ENCODE measurements at regions not wholly inside any gene's neighbourhood (a gene's known extent, or its start where the extent isn't known, plus 50 kb on each side); places are given as distances from the start of the nearest gene placed in this dataset.

- TF ChIP-seq, protein P1, sequence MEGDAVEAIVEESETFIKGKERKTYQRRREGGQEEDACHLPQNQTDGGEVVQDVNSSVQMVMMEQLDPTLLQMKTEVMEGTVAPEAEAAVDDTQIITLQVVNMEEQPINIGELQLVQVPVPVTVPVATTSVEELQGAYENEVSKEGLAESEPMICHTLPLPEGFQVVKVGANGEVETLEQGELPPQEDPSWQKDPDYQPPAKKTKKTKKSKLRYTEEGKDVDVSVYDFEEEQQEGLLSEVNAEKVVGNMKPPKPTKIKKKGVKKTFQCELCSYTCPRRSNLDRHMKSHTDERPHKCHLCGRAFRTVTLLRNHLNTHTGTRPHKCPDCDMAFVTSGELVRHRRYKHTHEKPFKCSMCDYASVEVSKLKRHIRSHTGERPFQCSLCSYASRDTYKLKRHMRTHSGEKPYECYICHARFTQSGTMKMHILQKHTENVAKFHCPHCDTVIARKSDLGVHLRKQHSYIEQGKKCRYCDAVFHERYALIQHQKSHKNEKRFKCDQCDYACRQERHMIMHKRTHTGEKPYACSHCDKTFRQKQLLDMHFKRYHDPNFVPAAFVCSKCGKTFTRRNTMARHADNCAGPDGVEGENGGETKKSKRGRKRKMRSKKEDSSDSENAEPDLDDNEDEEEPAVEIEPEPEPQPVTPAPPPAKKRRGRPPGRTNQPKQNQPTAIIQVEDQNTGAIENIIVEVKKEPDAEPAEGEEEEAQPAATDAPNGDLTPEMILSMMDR (IDR thresholded peaks at IDR 0.05): no peak
- TF ChIP-seq POLR2AphosphoS5 (IDR thresholded peaks at IDR 0.05) (no peak), EP300 (IDR thresholded peaks at IDR 0.05) (no peak)
These were observed 155.0 kb downstream of the CYSLTR2 start for GRCh38 chr13:48808683-48809082.

Data from sigmoid colon (tissue), 4 donors.